Tibial nerve (tissue), 3 donors: ENCODE measurements at regions not wholly inside any gene's neighbourhood (a gene's known extent, or its start where the extent isn't known, plus 50 kb on each side); places are given as distances from the start of the nearest gene placed in this dataset.

Experiments used
- CTCF ChIP-seq, 5 experiments: fragments of 200-600 bp in 3 of 5; fragments of 450-650 bp in 2 of 5; sonication (generic) in 3 of 5; IDR thresholded peaks; one replicate each; pipeline ENCODE4 v1.5.1; 2016 to 2019; ENCODE audit warnings: antibody characterized with exemption in 5 of 5, mild to moderate bottlenecking in 3 of 5, moderate library complexity in 2 of 5
- POLR2A ChIP-seq, 2 donors: fragments of 450-650 bp; IDR thresholded peaks; one replicate each; pipeline ENCODE4 v1.6.1; 2017; ENCODE audit warnings: antibody characterized with exemption in 2 of 2, mild to moderate bottlenecking in 2 of 2, moderate library complexity in 2 of 2

- TF ChIP-seq CTCF (IDR thresholded peaks at IDR 0.05) (no peak), POLR2A (IDR thresholded peaks at IDR 0.05) (no peak)
Observed at GRCh38 chr4:42806303-42806835, 86.1 kb upstream of the GRXCR1 start.
